ENCODE measurements at regions not wholly inside any gene's neighbourhood (a gene's known extent, or its start where the extent isn't known, plus 50 kb on each side); places are given as distances from the start of the nearest gene placed in this dataset.

DNA sequence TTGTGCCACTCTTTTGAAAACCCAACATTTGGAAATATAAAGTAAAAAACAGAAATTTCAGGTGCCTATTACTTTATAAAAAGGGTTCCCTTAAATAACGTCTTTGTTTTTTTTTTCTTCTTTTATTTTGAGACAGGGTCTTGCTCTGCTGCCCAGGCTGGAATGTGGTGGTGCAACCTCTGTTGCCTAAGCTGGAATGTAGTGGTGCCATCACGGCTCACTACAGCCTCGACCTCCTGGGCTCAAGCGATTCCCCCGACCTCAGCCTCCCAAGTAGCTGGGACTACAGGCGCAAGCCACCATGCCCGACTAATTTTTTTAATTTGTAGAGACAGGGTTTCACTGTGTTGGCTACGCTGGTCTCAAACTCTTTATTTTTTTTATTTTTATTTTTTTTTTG lies 110.2 kb upstream of the HNRNPU start:
- TF ChIP-seq, protein P1, sequence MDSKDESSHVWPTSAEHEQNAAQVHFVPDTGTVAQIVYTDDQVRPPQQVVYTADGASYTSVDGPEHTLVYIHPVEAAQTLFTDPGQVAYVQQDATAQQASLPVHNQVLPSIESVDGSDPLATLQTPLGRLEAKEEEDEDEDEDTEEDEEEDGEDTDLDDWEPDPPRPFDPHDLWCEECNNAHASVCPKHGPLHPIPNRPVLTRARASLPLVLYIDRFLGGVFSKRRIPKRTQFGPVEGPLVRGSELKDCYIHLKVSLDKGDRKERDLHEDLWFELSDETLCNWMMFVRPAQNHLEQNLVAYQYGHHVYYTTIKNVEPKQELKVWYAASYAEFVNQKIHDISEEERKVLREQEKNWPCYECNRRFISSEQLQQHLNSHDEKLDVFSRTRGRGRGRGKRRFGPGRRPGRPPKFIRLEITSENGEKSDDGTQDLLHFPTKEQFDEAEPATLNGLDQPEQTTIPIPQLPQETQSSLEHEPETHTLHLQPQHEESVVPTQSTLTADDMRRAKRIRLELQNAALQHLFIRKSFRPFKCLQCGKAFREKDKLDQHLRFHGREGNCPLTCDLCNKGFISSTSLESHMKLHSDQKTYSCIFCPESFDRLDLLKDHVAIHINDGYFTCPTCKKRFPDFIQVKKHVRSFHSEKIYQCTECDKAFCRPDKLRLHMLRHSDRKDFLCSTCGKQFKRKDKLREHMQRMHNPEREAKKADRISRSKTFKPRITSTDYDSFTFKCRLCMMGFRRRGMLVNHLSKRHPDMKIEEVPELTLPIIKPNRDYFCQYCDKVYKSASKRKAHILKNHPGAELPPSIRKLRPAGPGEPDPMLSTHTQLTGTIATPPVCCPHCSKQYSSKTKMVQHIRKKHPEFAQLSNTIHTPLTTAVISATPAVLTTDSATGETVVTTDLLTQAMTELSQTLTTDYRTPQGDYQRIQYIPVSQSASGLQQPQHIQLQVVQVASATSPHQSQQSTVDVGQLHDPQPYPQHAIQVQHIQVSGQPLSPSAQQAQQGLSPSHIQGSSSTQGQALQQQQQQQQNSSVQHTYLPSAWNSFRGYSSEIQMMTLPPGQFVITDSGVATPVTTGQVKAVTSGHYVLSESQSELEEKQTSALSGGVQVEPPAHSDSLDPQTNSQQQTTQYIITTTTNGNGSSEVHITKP (IDR thresholded peaks at IDR 0.05; ENCODE audit: partially characterized antibody) = no peak
- TF ChIP-seq, protein P2, sequence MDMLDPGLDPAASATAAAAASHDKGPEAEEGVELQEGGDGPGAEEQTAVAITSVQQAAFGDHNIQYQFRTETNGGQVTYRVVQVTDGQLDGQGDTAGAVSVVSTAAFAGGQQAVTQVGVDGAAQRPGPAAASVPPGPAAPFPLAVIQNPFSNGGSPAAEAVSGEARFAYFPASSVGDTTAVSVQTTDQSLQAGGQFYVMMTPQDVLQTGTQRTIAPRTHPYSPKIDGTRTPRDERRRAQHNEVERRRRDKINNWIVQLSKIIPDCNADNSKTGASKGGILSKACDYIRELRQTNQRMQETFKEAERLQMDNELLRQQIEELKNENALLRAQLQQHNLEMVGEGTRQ (CRISPR knock-in tag; IDR thresholded peaks at IDR 0.05) = no peak
- TF ChIP-seq, protein P3, sequence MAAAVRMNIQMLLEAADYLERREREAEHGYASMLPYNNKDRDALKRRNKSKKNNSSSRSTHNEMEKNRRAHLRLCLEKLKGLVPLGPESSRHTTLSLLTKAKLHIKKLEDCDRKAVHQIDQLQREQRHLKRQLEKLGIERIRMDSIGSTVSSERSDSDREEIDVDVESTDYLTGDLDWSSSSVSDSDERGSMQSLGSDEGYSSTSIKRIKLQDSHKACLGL (CRISPR knock-in tag; IDR thresholded peaks at IDR 0.05; ENCODE audit: borderline replicate concordance, poor library complexity, severe bottlenecking) = no peak
- no peak for TF ChIP-seq FOXJ3 (CRISPR knock-in tag; IDR thresholded peaks at IDR 0.05)
- TF ChIP-seq ZBTB7A (IDR thresholded peaks at IDR 0.05; ENCODE audit: borderline replicate concordance, control insufficient read depth, low read depth, low read length) = no peak
- TF ChIP-seq SMC3 (conservative IDR thresholded peaks at IDR 0.05; ENCODE audit: insufficient read depth, low read depth, low read length) = no peak
- TF ChIP-seq CEBPG (CRISPR knock-in tag; IDR thresholded peaks at IDR 0.05) = no peak
- no peak for TF ChIP-seq CEBPG (tag; conservative IDR thresholded peaks at IDR 0.05 in 1 of 2, IDR thresholded peaks at IDR 0.05 in 1 of 2)
- TF ChIP-seq, protein P4, sequence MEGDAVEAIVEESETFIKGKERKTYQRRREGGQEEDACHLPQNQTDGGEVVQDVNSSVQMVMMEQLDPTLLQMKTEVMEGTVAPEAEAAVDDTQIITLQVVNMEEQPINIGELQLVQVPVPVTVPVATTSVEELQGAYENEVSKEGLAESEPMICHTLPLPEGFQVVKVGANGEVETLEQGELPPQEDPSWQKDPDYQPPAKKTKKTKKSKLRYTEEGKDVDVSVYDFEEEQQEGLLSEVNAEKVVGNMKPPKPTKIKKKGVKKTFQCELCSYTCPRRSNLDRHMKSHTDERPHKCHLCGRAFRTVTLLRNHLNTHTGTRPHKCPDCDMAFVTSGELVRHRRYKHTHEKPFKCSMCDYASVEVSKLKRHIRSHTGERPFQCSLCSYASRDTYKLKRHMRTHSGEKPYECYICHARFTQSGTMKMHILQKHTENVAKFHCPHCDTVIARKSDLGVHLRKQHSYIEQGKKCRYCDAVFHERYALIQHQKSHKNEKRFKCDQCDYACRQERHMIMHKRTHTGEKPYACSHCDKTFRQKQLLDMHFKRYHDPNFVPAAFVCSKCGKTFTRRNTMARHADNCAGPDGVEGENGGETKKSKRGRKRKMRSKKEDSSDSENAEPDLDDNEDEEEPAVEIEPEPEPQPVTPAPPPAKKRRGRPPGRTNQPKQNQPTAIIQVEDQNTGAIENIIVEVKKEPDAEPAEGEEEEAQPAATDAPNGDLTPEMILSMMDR (IDR thresholded peaks at IDR 0.05 in 2 of 3, conservative IDR thresholded peaks at IDR 0.05 in 1 of 3; ENCODE audit: insufficient read depth in 2 of 3, low read depth in 1 of 3, low read length in 3 of 3) = no peak
- no peak for TF ChIP-seq HOXB6 (CRISPR knock-in tag; IDR thresholded peaks at IDR 0.05; ENCODE audit: borderline replicate concordance)
- TF ChIP-seq, protein P5, sequence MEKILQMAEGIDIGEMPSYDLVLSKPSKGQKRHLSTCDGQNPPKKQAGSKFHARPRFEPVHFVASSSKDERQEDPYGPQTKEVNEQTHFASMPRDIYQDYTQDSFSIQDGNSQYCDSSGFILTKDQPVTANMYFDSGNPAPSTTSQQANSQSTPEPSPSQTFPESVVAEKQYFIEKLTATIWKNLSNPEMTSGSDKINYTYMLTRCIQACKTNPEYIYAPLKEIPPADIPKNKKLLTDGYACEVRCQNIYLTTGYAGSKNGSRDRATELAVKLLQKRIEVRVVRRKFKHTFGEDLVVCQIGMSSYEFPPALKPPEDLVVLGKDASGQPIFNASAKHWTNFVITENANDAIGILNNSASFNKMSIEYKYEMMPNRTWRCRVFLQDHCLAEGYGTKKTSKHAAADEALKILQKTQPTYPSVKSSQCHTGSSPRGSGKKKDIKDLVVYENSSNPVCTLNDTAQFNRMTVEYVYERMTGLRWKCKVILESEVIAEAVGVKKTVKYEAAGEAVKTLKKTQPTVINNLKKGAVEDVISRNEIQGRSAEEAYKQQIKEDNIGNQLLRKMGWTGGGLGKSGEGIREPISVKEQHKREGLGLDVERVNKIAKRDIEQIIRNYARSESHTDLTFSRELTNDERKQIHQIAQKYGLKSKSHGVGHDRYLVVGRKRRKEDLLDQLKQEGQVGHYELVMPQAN (IDR thresholded peaks at IDR 0.05; ENCODE audit: borderline replicate concordance) = no peak
- TF ChIP-seq, protein P6, sequence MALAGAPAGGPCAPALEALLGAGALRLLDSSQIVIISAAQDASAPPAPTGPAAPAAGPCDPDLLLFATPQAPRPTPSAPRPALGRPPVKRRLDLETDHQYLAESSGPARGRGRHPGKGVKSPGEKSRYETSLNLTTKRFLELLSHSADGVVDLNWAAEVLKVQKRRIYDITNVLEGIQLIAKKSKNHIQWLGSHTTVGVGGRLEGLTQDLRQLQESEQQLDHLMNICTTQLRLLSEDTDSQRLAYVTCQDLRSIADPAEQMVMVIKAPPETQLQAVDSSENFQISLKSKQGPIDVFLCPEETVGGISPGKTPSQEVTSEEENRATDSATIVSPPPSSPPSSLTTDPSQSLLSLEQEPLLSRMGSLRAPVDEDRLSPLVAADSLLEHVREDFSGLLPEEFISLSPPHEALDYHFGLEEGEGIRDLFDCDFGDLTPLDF (CRISPR knock-in tag; IDR thresholded peaks at IDR 0.05) = no peak
- TF ChIP-seq, protein P7, sequence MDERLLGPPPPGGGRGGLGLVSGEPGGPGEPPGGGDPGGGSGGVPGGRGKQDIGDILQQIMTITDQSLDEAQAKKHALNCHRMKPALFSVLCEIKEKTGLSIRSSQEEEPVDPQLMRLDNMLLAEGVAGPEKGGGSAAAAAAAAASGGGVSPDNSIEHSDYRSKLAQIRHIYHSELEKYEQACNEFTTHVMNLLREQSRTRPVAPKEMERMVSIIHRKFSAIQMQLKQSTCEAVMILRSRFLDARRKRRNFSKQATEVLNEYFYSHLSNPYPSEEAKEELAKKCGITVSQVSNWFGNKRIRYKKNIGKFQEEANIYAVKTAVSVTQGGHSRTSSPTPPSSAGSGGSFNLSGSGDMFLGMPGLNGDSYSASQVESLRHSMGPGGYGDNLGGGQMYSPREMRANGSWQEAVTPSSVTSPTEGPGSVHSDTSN (CRISPR knock-in tag; IDR thresholded peaks at IDR 0.05; ENCODE audit: low read depth) = no peak
- TF ChIP-seq, protein P7 (tag; conservative IDR thresholded peaks at IDR 0.05; ENCODE audit: low read depth) = no peak

Data from K562 (cell line).